GM06990 (cell line): ENCODE measurements at regions not wholly inside any gene's neighbourhood (a gene's known extent, or its start where the extent isn't known, plus 50 kb on each side); places are given as distances from the start of the nearest gene placed in this dataset.
"Not testable (repeated sequence)": the region's sequence is repeated elsewhere in the genome, so short reads cannot be mapped to it uniquely, and the experiment has no call there.

Experiments used
- DNase-seq: peaks from one replicate; pipeline ENCODE4 v3.0.0-alpha.2; 2011; ENCODE audit not compliant: insufficient read length; ENCODE audit errors: extremely low read depth
- H3K27me3 ChIP-seq: replicated peaks from 2 replicates; pipeline ENCODE4 v1.6.0; 2011; ENCODE audit warnings: low read length; ENCODE audit not compliant: control insufficient read depth, insufficient read depth
- H3K36me3 ChIP-seq: 2 replicates; pipeline ENCODE4 v1.5.1; 2011; ENCODE audit warnings: low read length; ENCODE audit not compliant: control insufficient read depth, insufficient read depth
- H3K4me3 ChIP-seq: replicated peaks from 2 replicates; pipeline ENCODE4 v1.5.1; 2011; ENCODE audit warnings: low read depth, mild to moderate bottlenecking, control low read depth, low read length
- CTCF ChIP-seq: IDR thresholded peaks from 2 replicates; pipeline ENCODE4 v1.5.1; 2011; ENCODE audit warnings: low read length, control low read depth, mild to moderate bottlenecking, inconsistent platforms; ENCODE audit not compliant: insufficient read depth, poor library complexity, severe bottlenecking

GRCh38 chr4:12122316-12122715 is 693.6 kb upstream of the HS3ST1 start:
- DNase-seq = no peak
- H3K27me3 ChIP-seq = no peaks in the 10 kb centered on the region
- H3K4me3 ChIP-seq = no peak overlapping the region
- H3K36me3 ChIP-seq = no peaks in the 10 kb centered on the region
- no peak for TF ChIP-seq CTCF

DNA sequence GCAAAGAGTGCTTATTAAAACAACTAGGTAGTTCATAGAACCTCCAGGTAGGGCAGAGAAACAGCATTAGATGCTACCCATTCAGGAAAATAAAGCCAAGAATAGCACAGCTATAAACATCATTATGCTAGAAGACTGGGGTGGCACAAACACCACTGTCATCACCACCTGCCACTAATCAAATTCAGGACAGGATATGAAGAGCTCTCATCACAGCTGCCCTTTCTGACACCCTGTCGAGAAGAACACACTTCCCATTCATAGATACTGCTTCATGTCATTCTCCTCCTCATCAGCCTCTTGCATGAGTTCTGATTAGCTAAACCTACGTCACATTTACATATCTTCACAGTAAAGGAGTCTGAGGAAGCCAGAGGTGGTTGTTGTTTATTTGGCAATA is 692.3 kb upstream of the HS3ST1 start:
- H3K27me3 ChIP-seq = no peaks in the 10 kb centered on the region
- no peaks in the 10 kb centered on the region for H3K36me3 ChIP-seq
- DNase-seq = no peak
- H3K4me3 ChIP-seq = no peak overlapping the region
- TF ChIP-seq CTCF = no peak

DNA sequence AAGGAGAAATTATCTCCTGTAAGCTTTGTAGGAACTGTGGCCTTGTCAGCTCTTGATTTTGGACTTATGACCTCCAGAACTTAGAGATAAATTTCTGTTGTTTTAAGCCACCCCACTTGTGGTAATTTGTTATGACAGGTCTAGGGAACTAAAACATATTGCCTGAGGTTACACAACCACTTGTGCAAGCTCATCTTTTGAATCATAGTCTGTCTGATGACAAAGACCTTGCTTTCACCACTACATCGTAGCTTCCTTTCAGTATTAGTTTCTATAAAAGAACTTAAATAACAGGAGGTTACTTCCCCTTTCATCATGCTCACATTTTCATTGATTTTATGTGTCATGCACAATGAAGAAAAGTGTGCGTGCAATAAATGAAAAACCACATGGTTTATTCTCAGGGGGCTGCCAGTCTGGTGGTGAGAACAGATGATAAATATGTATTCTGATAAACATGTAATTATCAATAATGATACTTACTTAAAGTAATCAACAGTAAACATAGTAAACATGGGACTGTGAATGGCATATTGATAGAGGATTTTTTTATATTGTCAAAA is 690.0 kb upstream of the HS3ST1 start:
- DNase-seq = no peak
- Histone ChIP-seq H3K27me3 (no peaks in the 10 kb centered on the region), H3K36me3 (no peaks in the 10 kb centered on the region), H3K4me3 (no peak overlapping the region)
- no peak for TF ChIP-seq CTCF

DNA sequence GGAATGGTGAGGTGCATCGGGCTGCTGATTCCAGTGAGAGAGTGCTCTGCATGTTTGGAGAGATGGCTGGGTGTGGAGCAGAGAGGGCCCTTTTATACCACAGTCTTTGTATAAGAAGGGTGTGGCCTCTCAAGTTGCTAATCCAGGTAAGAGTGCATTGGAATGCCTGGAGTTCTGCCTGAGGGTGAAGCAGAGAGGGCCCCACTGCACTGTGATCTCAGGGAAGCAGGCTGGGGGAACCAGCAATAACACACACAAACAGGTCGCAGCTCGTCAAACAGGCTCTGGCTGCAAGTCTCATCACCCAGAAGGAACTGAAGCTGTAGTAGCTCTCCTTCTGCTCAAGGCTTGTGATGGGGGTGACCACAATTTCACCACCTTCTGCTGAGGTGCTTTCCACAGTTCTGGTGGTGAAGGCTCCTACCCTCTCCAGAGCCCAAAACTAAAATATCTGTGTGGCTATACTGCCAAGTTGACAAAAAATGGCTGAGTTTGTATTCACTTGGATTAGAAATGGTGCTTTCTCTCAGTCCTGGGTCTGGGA is 687.4 kb upstream of the HS3ST1 start:
- no peak for TF ChIP-seq CTCF
- no peak for DNase-seq
- no peaks in the 10 kb centered on the region for H3K36me3 ChIP-seq
- no peak overlapping the region for H3K4me3 ChIP-seq
- H3K27me3 ChIP-seq = no peaks in the 10 kb centered on the region

DNA sequence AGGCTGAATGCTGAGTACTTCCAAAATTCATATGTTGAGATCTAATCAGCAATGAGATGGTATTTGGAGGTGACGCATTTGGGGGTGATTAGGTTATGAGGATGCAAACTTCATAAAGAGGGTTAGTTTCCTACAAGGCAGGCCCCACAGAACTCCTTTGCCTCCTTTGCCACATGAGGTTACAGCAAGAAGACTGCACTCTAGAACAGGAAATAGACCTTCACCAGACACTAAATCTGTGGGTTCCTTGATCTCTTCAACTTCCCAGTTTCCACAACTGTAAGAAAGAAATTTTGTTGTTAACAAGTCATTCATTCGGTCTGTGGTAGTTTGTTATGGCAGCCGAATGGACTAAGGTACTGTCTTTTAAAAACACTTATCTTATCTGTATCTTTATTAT is 681.9 kb upstream of the HS3ST1 start:
- no peak overlapping the region for H3K4me3 ChIP-seq
- H3K27me3 ChIP-seq = no peaks in the 10 kb centered on the region
- no peaks in the 10 kb centered on the region for H3K36me3 ChIP-seq
- no peak for TF ChIP-seq CTCF
- no peak for DNase-seq

GRCh38 chr4:12109056-12109455 is 680.4 kb upstream of the HS3ST1 start:
- H3K36me3 ChIP-seq, DNase-seq: not testable (repeated sequence)

More at GRCh38 chr4:12109056-12109455, 680.4 kb upstream of the HS3ST1 start:
- H3K4me3 ChIP-seq, H3K27me3 ChIP-seq: not testable (repeated sequence)
